ENCODE measurements at regions not wholly inside any gene's neighbourhood (a gene's known extent, or its start where the extent isn't known, plus 50 kb on each side); places are given as distances from the start of the nearest gene placed in this dataset.

DNA sequence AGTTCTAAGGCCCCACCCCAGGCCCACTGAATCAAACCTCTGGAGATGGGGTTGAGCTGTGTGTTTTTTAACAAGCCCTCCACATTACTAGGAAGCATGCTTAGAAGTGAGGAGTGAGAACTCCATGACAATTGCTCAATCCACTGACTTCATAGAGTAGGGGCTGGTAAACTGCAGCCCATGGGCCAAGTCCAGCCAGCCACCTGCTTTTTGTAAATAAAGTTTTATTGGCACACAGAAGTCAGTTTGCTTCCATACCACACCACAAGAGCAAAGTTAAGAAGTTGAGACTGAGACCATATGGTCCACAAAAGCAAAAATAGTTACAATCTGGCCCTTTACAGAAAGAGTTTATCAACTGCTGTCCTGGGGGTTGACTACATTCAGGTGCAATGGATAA is 309.2 kb downstream of the SETD4 start:
- TF ChIP-seq, protein P1, sequence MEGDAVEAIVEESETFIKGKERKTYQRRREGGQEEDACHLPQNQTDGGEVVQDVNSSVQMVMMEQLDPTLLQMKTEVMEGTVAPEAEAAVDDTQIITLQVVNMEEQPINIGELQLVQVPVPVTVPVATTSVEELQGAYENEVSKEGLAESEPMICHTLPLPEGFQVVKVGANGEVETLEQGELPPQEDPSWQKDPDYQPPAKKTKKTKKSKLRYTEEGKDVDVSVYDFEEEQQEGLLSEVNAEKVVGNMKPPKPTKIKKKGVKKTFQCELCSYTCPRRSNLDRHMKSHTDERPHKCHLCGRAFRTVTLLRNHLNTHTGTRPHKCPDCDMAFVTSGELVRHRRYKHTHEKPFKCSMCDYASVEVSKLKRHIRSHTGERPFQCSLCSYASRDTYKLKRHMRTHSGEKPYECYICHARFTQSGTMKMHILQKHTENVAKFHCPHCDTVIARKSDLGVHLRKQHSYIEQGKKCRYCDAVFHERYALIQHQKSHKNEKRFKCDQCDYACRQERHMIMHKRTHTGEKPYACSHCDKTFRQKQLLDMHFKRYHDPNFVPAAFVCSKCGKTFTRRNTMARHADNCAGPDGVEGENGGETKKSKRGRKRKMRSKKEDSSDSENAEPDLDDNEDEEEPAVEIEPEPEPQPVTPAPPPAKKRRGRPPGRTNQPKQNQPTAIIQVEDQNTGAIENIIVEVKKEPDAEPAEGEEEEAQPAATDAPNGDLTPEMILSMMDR (IDR thresholded peaks at IDR 0.05; ENCODE audit: low read depth, low read length, poor library complexity, severe bottlenecking) = no peak
- no peak for TF ChIP-seq EZH2phosphoT487 (IDR thresholded peaks at IDR 0.05; ENCODE audit: borderline replicate concordance, low read length)

Data from DOHH2 (cell line).